ENCODE measurements at regions not wholly inside any gene's neighbourhood (a gene's known extent, or its start where the extent isn't known, plus 50 kb on each side); places are given as distances from the start of the nearest gene placed in this dataset.
A peak's percentile ranks its signal among the peaks of the same experiment; 100 is the strongest.

DNA sequence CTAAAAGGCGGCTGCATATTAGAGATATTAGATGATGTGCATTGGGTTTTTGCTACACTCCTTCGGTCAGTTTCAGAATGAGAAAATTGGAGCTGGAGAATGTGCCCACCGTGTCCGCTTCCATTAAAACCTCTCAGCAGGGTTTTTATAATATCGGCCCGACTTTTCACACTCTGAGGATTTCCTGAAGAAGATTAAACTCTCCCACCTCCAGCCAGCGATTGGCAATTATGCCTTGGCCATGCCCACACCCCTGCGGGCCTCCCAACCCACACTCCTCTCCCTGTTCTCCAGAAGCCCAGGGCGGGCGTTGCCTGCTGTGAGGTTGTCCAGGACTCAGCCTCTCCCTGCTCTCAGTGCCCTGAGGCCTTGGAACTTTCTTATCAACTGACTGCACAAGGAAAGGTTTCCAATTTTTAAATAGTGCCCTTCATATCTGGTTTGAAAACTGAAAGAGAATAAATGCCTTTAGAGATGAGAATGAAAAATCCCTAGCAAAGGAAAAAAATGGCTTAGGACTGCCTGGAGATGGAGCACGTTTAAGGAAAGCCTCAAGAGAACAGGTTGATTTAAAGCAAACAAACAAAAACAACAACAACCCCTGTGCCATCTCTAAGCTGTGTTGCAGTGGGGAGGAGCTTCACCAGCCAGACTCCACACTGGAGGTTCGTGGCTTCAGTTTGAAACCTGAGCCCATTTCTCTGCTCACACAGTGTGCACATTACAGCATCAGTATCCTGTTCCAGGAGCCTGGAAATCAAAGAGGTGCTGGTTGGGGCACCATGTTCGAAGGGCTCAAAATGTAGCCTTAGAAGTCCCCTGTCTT, 292.9 kb downstream of the NSG2 start:
- DNase-seq: peak; percentile 41

DNA sequence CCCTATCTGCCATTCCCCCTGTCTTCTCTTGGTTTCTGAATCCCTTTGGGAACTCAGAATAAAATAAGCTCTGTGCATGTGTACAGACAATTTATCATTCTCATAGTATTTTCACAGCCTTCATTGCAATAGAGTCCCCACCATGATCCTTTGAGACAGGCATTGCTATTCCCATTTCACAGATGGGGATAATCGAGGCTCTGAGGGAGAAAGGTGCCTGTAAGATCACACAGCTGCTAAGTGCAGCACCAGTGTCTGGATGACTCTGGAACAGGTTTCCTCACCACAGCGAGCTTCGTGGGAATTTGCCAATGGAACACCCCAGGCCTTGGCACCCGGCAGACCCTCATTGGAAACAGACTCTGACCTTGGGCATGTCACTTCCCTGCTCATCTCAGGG, 293.6 kb downstream of the NSG2 start:
- DNase-seq: no peak

- DNase-seq: no peak
Observed at GRCh38 chr5:174340226-174340625, 294.7 kb downstream of the NSG2 start.

GRCh38 chr5:174342696-174343095, 297.2 kb downstream of the NSG2 start:
- no peak for DNase-seq

DNA sequence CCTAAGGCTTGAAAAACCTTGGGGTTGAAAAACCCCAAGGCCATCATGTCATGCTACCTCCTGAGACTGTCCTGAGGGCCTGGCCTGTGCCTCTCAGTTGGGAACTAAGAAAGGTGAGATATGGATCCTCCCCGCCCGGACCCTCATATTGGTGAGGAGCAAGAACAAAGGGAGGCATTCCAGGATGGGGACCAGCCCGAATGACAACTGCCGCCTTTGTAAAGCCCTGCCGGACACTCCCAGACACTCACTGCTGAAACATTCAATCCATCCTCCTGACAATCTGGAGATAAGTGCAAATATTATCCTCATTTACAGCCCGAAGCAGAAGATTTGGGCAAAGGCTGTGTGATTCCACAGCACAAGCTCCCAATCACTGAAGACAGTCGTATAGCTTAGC, 298.3 kb downstream of the NSG2 start:
- no peak for DNase-seq

DNA sequence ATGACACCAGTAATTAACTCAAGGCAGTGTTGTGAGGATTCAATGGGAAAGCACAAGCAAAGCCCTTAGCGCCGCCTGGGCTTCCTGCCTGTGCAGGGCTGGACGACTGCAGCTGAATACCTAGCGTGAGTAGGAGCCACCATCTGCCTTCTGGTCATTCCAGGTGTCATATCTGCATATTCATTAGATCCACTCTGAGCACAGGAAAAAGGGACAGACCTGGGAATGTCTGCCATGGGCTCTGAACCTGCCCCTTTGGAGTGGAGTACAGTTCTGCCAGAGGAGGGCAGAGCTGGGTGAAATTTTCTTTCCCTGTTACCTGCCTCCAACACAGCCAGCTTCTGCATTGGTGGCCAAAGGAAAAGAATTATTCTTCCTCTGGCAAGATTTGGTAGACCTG, 298.8 kb downstream of the NSG2 start:
- no peak for DNase-seq

DNA sequence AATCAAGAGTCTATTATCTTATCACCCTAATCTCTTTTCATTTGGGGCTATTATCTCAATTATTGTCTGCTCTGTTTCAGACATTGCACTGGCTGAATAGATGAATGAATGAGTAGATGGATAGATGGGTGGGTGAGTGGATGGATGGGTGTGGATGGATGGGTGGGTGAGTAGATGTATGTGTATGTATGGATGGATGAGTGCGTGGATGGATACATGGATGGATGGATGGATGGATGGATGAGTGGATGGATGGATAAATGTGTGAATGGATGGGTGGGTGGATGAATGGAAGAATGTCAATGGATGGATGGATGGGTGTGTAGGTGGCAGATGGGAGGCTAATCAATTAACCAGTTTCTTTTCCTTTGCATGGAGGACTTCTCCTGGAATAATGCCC, 301.7 kb downstream of the NSG2 start:
- DNase-seq: no peak

GRCh38 chr5:174348311-174348981, 302.9 kb downstream of the NSG2 start:
- DNase-seq: no peak

GRCh38 chr5:174352681-174353080, 307.2 kb downstream of the NSG2 start:
- no peak for DNase-seq

DNA sequence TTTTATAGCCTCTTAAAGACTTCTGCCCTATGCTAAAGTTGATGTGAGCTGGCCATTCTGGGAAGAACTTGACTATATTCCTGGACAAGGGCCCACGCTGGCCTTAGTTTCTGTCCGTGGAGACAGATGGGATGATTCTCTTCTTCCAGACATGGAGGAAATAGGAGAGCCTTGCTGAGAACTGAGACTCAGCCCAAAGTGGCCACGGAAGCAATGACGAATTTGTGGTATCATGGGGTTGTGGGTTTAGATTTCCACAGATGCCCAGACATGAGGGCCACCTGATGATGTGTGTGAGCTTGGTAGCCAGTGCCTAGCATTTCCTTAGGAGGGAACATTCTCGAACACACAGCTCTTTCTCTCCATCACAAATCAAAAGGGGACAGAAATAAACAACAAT, 309.1 kb downstream of the NSG2 start:
- no peak for DNase-seq

- peak; percentile 12 for DNase-seq
Observed at GRCh38 chr5:174355208-174355612, 309.7 kb downstream of the NSG2 start.

DNA sequence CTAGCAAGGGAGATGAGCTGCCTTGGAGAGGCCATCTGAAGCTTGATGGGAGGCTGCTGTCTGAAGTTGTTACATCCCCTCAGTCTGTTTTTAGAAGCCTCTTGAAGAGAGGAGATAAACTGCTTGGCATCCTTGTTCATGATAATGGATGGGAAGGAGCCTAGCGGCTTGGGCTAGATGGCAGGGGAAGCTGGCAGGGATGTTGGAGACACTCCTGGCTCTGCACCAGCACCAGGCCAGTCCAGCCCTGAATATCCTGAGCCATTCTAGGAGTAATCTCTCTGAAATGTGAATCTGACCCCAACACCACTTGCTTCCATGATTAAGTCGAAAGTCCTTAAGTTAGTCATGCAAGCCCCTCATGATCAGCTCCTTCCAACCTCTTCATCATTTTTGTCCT, 310.5 kb downstream of the NSG2 start:
- no peak for DNase-seq

DNA sequence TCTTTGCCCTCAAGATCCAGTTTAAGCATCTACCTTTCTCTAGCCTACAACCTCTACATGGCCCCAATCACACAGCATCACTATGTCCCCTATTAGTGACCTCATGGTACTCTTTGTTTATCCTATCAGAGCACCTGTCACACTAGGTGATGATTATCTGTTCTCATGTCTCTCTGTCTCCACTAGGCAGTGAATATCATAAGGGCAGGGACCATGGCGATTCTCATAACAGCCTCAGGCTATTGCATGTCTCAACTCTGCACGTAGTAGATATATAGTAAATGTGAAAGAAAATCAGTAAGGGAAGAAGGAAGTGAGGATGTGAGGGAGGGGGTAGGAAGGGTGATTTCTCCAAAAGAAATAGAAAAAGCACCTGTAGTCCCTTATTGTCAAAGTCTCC, 311.0 kb downstream of the NSG2 start:
- DNase-seq: no peak

DNA sequence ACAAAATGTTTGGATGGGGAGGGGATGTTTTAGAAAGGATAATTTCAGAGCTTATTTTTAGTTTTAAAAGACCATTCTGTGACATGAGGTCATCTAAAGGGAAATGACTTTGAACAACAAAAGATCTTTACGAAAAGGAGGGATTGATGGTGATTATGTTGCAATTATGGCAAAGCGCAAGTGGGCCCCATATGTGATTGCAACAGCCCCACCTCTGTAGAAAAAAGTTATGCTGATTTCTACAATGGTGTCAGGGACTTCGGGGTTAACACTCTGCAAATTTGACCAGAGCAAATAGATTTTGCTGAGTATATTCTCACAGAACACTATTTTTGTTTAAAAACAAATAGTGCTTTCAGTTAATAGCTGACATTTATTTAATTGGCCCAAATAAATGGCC, 312.8 kb downstream of the NSG2 start:
- DNase-seq: no peak

GRCh38 chr5:174359071-174359470, 313.6 kb downstream of the NSG2 start:
- no peak for DNase-seq

GRCh38 chr5:174362514-174362913, 317.0 kb downstream of the NSG2 start:
- DNase-seq: no peak

DNA sequence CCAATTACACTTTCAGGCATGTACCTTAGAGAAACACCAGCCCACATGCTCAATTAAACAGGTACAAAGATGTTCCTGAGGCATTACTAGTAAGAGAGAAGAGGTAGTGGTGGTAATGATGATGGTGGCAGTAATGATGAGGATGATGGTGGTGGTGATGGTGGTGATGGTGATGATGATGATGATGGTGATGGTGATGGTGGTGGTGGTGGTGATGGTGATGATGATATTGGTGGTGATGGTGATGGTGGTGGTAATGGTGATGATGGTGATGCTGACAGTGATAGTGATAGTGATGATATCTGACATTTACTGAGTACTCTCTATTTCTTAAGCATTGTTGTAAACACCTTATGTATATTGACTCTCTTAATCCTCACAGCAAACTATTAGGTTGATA, 318.4 kb downstream of the NSG2 start:
- DNase-seq: no peak

- DNase-seq: no peak
Observed at GRCh38 chr5:174364676-174365075, 319.2 kb downstream of the NSG2 start.

GRCh38 chr5:174371600-174372094, 326.1 kb downstream of the NSG2 start:
- no peak for DNase-seq

DNA sequence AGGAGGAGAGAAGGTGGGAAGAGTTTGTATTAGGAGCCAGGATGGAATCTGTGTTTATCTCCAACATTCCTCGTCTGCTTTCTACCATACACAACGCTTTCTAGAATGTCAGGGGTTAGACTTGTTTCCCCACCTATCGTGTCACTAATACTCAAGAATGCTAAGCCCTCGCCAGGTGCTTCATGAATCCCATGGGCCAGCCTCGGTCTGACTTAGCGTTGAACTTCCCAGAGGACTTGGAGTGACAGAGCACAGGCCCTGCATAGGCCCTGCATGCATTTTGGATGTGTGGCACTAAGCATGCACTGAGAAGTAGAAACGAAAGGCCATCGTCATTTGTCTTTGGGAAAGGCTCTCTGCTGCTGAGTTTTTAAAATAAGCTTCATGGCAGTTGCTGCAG, 328.7 kb downstream of the NSG2 start:
- no peak for DNase-seq

DNA sequence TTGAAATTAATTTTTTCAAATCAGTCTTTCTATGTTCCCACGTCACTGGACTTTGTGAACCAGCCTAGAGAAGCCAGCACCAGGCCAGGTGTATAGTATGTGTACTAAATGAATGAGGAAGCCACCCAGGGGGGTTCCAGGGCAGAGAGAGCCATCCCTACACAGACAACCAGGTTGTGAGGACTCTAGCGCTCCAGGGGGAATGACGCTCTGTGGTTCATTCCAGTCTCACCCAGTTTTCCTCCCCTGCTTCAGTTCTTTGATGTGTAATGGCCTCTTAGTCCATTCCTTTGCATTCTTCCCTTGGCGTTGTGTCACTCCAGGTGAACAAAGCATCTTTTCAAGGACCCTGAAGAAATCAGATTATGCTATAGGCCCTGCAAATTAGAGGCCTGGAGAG, 330.6 kb downstream of the NSG2 start:
- no peak for DNase-seq

GRCh38 chr5:174376726-174377373, 331.3 kb downstream of the NSG2 start:
- DNase-seq: no peak

DNA sequence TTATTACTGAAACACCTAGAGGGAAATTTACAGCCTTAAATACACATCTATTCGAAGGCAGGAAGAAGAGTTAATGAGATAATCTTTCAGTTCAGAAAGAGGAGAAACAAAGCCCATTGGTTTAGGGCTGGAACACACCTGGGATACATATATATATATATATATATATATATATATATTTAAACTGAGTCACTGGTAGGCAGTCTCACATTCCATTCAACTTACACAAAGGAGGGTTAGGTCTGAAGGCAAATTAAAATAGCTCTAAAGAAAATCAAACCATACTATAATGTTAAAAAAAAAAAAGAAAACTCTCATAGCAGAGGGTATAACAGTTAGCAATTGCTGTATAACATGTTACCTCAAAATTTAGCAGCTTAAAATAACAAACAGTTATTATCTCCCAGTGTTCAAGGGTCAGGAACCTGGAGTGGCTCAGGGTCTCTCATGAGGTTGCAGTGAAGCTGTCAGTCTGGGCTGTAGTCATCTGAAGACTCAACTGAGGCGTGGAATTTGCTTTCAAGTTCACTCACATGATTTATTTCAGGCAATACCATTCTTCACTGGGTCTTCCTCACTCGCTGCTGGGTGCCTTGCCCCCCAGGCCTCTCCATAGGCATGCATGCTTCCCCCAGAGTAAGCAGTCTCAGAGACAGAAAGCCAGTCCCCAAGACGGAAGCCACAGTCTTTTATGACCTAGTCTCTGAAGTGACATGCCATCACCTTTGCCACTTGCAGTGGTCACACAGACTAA, 332.8 kb downstream of the NSG2 start:
- DNase-seq: no peak

Data from NCI-H226 (cell line).